IMR-90 (cell line): ENCODE measurements at regions not wholly inside any gene's neighbourhood (a gene's known extent, or its start where the extent isn't known, plus 50 kb on each side); places are given as distances from the start of the nearest gene placed in this dataset.

Source experiments
- ATAC-seq: fragments of 200-7000 bp; cut with Tn5 transposase; 2 replicates; pipeline ENCODE4 v1.9.1; 2020; ENCODE audit warnings: low read depth, mild to moderate bottlenecking, moderate library complexity
- BruUV-seq: library from RNA; stranded (reverse); fragments of 400-500 nt; replicated peaks from 2 replicates; lab custom pipeline; 2021; lab: Mats Ljungman, UMichigan
- CTCF ChIA-PET: fragments of 300-600 bp; formaldehyde crosslinking; extraction: SDS; loops from one replicate; lab custom pipeline; 2021; ENCODE audit warnings: antibody characterized with exemption; lab: Yijun Ruan, JAX
- POLR2A ChIA-PET: fragments of 300-600 bp; sonication (Branson Sonifier 250); formaldehyde crosslinking; loops from one replicate; lab custom pipeline; 2022; ENCODE audit warnings: antibody characterized with exemption; ENCODE audit not compliant: unreplicated experiment; lab: Charles Lee
- DNase-seq: peaks from one replicate; pipeline ENCODE4 v3.0.0; 2013
- H2AFZ ChIP-seq: replicated peaks from 2 replicates; pipeline ENCODE3; 2013; ENCODE audit warnings: low read length, mild to moderate bottlenecking; ENCODE audit not compliant: poor library complexity
- H2AK5ac ChIP-seq: 2 replicates; pipeline ENCODE4 v1.6.1; 2013; ENCODE audit warnings: low read depth, low read length, inconsistent platforms
- H2AK9ac ChIP-seq: replicated peaks from 2 replicates; pipeline ENCODE3; 2013; ENCODE audit warnings: mild to moderate bottlenecking, low read depth, low read length, moderate library complexity; ENCODE audit not compliant: poor library complexity
- H2BK120ac ChIP-seq: 2 replicates; pipeline ENCODE4 v1.6.1; 2013; ENCODE audit warnings: low read depth, low read length, inconsistent platforms
- H2BK15ac ChIP-seq: 3 replicates; pipeline ENCODE4 v1.6.1; 2013; ENCODE audit warnings: low read depth, low read length, inconsistent platforms
- H2BK20ac ChIP-seq: 2 replicates; pipeline ENCODE4 v1.6.1; 2013; ENCODE audit warnings: low read depth, mild to moderate bottlenecking, inconsistent platforms, low read length, moderate library complexity
- H2BK5ac ChIP-seq: 2 replicates; pipeline ENCODE4 v1.6.1; 2013; ENCODE audit warnings: mild to moderate bottlenecking, low read depth, low read length, inconsistent platforms; ENCODE audit not compliant: poor library complexity, severe bottlenecking
- H3K14ac ChIP-seq: replicated peaks from 2 replicates; pipeline ENCODE4 v1.6.1; 2013; ENCODE audit warnings: low read depth, low read length, inconsistent platforms
- H3K18ac ChIP-seq: 2 replicates; pipeline ENCODE4 v1.6.1; 2013; ENCODE audit warnings: low read depth, low read length, control low read depth
- H3K23ac ChIP-seq: 2 replicates; pipeline ENCODE4 v1.6.1; 2013; ENCODE audit warnings: low read depth, low read length, inconsistent platforms
- H3K27ac ChIP-seq: 2 replicates; pipeline ENCODE4 v1.5.1; 2013; ENCODE audit warnings: mild to moderate bottlenecking, control low read depth, low read length; ENCODE audit not compliant: insufficient read depth
- H3K27me3 ChIP-seq: 2 replicates; pipeline ENCODE4 v1.6.1; 2013; ENCODE audit warnings: low read length; ENCODE audit not compliant: control insufficient read depth, insufficient read depth
- H3K36me3 ChIP-seq: 2 replicates; pipeline ENCODE4 v1.6.1; 2013; ENCODE audit warnings: low read length, mixed read lengths; ENCODE audit not compliant: control insufficient read depth, insufficient read depth
- H3K4ac ChIP-seq: 2 replicates; pipeline ENCODE4 v1.6.1; 2013; ENCODE audit warnings: low read depth, low read length, inconsistent platforms
- H3K4me1 ChIP-seq: 2 replicates; pipeline ENCODE4 v1.6.1; 2013; ENCODE audit warnings: low read length, mixed read lengths; ENCODE audit not compliant: control insufficient read depth, insufficient read depth
- H3K4me2 ChIP-seq: 2 replicates; pipeline ENCODE4 v1.6.1; 2013; ENCODE audit warnings: low read depth, mild to moderate bottlenecking, control low read depth, low read length, moderate library complexity
- H3K4me3 ChIP-seq: 2 replicates; pipeline ENCODE4 v1.5.1; 2013; ENCODE audit warnings: low read depth, mild to moderate bottlenecking, control low read depth, low read length, moderate library complexity; ENCODE audit not compliant: insufficient read depth
- H3K56ac ChIP-seq: 2 replicates; pipeline ENCODE4 v1.6.1; 2013; ENCODE audit warnings: low read length, inconsistent platforms; ENCODE audit not compliant: insufficient read depth; ENCODE audit errors: extremely low read depth
- H3K79me1 ChIP-seq, 2 experiments: 2 replicates each; pipeline ENCODE4 v1.6.1; 2013; ENCODE audit warnings: low read length in 2 of 2, inconsistent platforms in 1 of 2, low read depth in 1 of 2
- H3K9ac ChIP-seq: 2 replicates; pipeline ENCODE4 v1.6.1; 2013; ENCODE audit warnings: low read depth, low read length, control low read depth
- H3K9me1 ChIP-seq: 2 replicates; pipeline ENCODE4 v1.6.1; 2013; ENCODE audit warnings: low read length, inconsistent platforms; ENCODE audit not compliant: insufficient read depth
- H3K9me3 ChIP-seq: 2 replicates; pipeline ENCODE4 v1.6.1; 2013; ENCODE audit warnings: low read length; ENCODE audit not compliant: control insufficient read depth, insufficient read depth
- H4K20me1 ChIP-seq: 2 replicates; pipeline ENCODE4 v1.6.1; 2013; ENCODE audit warnings: low read length, inconsistent platforms; ENCODE audit not compliant: insufficient read depth
- H4K5ac ChIP-seq: 2 replicates; pipeline ENCODE4 v1.6.1; 2013; ENCODE audit warnings: mild to moderate bottlenecking, low read depth, low read length, control low read depth
- H4K8ac ChIP-seq, 2 experiments: 2 replicates each; pipeline ENCODE4 v1.6.1; 2013; ENCODE audit warnings: low read depth in 2 of 2, low read length in 2 of 2, control low read depth in 1 of 2, inconsistent platforms in 1 of 2
- H4K91ac ChIP-seq: 2 replicates; pipeline ENCODE4 v1.6.1; 2013; ENCODE audit warnings: low read depth, low read length, inconsistent platforms; ENCODE audit not compliant: insufficient read depth
- CEBPB ChIP-seq: IDR thresholded peaks from 2 replicates; pipeline ENCODE4 v1.6.1; 2012; ENCODE audit warnings: low read depth, low read length, improper control_type of control experiment
- CHD1 ChIP-seq: IDR thresholded peaks from 2 replicates; pipeline ENCODE4 v1.6.1; 2012; ENCODE audit warnings: low read depth, low read length, improper control_type of control experiment
- FOS ChIP-seq: fragments of 150-350 bp; IDR thresholded peaks from 2 replicates; pipeline ENCODE4 v1.6.1; 2016; ENCODE audit warnings: low read depth, low read length
- MAFK ChIP-seq: IDR thresholded peaks from 2 replicates; pipeline ENCODE4 v1.6.1; 2012; ENCODE audit warnings: low read depth, low read length, improper control_type of control experiment
- MXI1 ChIP-seq: IDR thresholded peaks from 2 replicates; pipeline ENCODE4 v1.6.1; 2012; ENCODE audit warnings: low read depth, mild to moderate bottlenecking, low read length, moderate library complexity, borderline replicate concordance
- NFE2L2 ChIP-seq: fragments of 150-350 bp; IDR thresholded peaks from 2 replicates; pipeline ENCODE4 v1.6.1; 2016; ENCODE audit warnings: low read depth, mild to moderate bottlenecking, low read length
- POLR2A ChIP-seq: IDR thresholded peaks from 2 replicates; pipeline ENCODE4 v1.6.1; 2012; ENCODE audit warnings: mild to moderate bottlenecking, low read depth, low read length
- RAD21 ChIP-seq: IDR thresholded peaks from 2 replicates; pipeline ENCODE4 v1.6.1; 2012; ENCODE audit warnings: low read length, improper control_type of control experiment
- RCOR1 ChIP-seq: IDR thresholded peaks from 2 replicates; pipeline ENCODE4 v1.6.1; 2012; ENCODE audit warnings: mild to moderate bottlenecking, low read length, improper control_type of control experiment; ENCODE audit not compliant: insufficient replicate concordance
- RFX5 ChIP-seq: IDR thresholded peaks from 2 replicates; pipeline ENCODE4 v1.8.0; 2012; ENCODE audit warnings: low read depth, mild to moderate bottlenecking, low read length, moderate library complexity
- SMC3 ChIP-seq: fragments of 150-350 bp; IDR thresholded peaks from 2 replicates; pipeline ENCODE4 v1.6.1; 2016; ENCODE audit warnings: low read depth, mild to moderate bottlenecking, antibody characterized with exemption, low read length, moderate library complexity
- WGBS, 2 experiments: methylation state at CpG; one replicate each; pipeline versions ENCODE4 v1.1.5 to v1.1.7; 2013; ENCODE audit warnings: missing lambda C conversion rate in 2 of 2; ENCODE audit not compliant: insufficient read length in 1 of 2; ENCODE audit errors: extremely low coverage in 2 of 2; 5-methylcytosine and 5-hydroxymethylcytosine counted together
- dilution Hi-C: fragments of 300-500 bp; cut with HindIII; formaldehyde crosslinking; loops from one replicate; pipeline ENCODE4 v1.14.3; 2018; ENCODE audit warnings: low sequenced_read_pairs; ENCODE audit not compliant: unreplicated experiment
- in situ Hi-C: fragments of 300-500 bp; cut with MboI; formaldehyde crosslinking; loops from 3 replicates; pipeline ENCODE4 v1.14.3; 2019; ENCODE audit warnings: low sequenced_read_pairs, inconsistent platforms, mixed read lengths
- intact Hi-C: fragments of 100-400 bp; cut with micrococcal nuclease; formaldehyde crosslinking; loops from 2 replicates; pipeline ENCODE4 v1.10.0; 2022
- TF ChIP-seq, protein P1 (sequence below): conservative IDR thresholded peaks from 2 replicates; pipeline ENCODE4 v1.5.1; 2012; ENCODE audit warnings: mild to moderate bottlenecking, low read depth, low read length, improper control_type of control experiment
- TF ChIP-seq, protein P2 (sequence below): fragments of 150-350 bp; IDR thresholded peaks from 2 replicates; pipeline ENCODE4 v1.6.1; 2016; ENCODE audit warnings: low read depth, mild to moderate bottlenecking, low read length, moderate library complexity, borderline replicate concordance
- TF ChIP-seq, protein P3 (sequence below): fragments of 150-350 bp; IDR thresholded peaks from 2 replicates; pipeline ENCODE4 v1.6.1; 2017; ENCODE audit warnings: mild to moderate bottlenecking, antibody characterized with exemption, low read length, low read depth

DNA sequence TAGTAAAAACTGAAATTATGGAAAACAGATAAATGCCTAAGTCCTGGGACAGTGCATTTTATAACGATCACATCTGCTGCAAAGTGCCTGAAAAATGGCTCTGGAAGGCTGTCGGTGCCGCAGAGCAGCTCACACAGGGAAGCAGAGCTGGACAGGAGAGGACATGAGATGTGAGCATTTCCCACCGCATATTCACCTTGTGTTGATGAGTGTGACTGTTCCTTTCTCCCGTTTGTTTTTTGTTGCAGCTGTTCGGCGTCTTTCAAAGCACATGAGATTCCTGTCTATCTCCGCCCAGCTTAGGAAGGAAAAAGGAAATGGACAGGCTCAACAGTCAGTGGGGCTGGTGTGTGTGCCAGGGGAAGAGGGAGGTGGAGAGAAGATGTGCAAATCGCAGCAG, 164.9 kb upstream of the SEMA6A start:
- Histone ChIP-seq H2AFZ (no peak overlapping the region), H3K14ac (no peak overlapping the region), H4K91ac (no peak overlapping the region), H3K27ac (no peak overlapping the region), H3K4me3 (no peak overlapping the region), H3K23ac (no peak overlapping the region), H4K20me1 (no peaks in the 10 kb centered on the region), H3K36me3 (no peaks in the 10 kb centered on the region), H2BK20ac (no peak overlapping the region), H3K9me3 (peaks cover 23% of the 10 kb centered on the region), H2AK9ac (no peak overlapping the region), H3K27me3 (no peaks in the 10 kb centered on the region), H3K4me1 (no peaks in the 10 kb centered on the region), H3K18ac (no peak overlapping the region), H3K79me1 (no peaks in the 10 kb centered on the region), H3K9ac (no peak overlapping the region), H2BK15ac (no peak overlapping the region), H4K8ac (no peak overlapping the region), H2BK5ac (no peak overlapping the region), H4K5ac (no peak overlapping the region), H3K4me2 (no peak overlapping the region), H3K9me1 (no peaks in the 10 kb centered on the region), H3K4ac (no peak overlapping the region), H2BK120ac (no peak overlapping the region), H3K56ac (no peak overlapping the region), H2AK5ac (no peak overlapping the region)
- in situ Hi-C loops (no loop called here), dilution Hi-C loops (no loop called here), intact Hi-C loops (no loop called here)
- no peak for ATAC-seq
- BruUV-seq = no TSS peak
- CTCF ChIA-PET = no interaction called here
- TF ChIP-seq CEBPB (no peak), NFE2L2 (no peak), RAD21 (no peak), RCOR1 (no peak), FOS (no peak), SMC3 (no peak), CHD1 (no peak), POLR2A (no peak), RFX5 (no peak), MAFK (no peak), MXI1 (no peak)
- TF ChIP-seq, protein P1, sequence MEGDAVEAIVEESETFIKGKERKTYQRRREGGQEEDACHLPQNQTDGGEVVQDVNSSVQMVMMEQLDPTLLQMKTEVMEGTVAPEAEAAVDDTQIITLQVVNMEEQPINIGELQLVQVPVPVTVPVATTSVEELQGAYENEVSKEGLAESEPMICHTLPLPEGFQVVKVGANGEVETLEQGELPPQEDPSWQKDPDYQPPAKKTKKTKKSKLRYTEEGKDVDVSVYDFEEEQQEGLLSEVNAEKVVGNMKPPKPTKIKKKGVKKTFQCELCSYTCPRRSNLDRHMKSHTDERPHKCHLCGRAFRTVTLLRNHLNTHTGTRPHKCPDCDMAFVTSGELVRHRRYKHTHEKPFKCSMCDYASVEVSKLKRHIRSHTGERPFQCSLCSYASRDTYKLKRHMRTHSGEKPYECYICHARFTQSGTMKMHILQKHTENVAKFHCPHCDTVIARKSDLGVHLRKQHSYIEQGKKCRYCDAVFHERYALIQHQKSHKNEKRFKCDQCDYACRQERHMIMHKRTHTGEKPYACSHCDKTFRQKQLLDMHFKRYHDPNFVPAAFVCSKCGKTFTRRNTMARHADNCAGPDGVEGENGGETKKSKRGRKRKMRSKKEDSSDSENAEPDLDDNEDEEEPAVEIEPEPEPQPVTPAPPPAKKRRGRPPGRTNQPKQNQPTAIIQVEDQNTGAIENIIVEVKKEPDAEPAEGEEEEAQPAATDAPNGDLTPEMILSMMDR = no peak
- TF ChIP-seq, protein P2, sequence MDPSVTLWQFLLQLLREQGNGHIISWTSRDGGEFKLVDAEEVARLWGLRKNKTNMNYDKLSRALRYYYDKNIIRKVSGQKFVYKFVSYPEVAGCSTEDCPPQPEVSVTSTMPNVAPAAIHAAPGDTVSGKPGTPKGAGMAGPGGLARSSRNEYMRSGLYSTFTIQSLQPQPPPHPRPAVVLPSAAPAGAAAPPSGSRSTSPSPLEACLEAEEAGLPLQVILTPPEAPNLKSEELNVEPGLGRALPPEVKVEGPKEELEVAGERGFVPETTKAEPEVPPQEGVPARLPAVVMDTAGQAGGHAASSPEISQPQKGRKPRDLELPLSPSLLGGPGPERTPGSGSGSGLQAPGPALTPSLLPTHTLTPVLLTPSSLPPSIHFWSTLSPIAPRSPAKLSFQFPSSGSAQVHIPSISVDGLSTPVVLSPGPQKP = no peak
- TF ChIP-seq, protein P3, sequence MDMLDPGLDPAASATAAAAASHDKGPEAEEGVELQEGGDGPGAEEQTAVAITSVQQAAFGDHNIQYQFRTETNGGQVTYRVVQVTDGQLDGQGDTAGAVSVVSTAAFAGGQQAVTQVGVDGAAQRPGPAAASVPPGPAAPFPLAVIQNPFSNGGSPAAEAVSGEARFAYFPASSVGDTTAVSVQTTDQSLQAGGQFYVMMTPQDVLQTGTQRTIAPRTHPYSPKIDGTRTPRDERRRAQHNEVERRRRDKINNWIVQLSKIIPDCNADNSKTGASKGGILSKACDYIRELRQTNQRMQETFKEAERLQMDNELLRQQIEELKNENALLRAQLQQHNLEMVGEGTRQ = no peak
- WGBS, 2 experiments = 17% methylated on average over 1 of the region's 9 CpGs; no CpG with 5 or more reads in 1 of the 2 experiments
- POLR2A ChIA-PET = no interaction called here
- DNase-seq = no peak
